Endothelial cell of umbilical vein (primary cell): ENCODE measurements at regions not wholly inside any gene's neighbourhood (a gene's known extent, or its start where the extent isn't known, plus 50 kb on each side); places are given as distances from the start of the nearest gene placed in this dataset.

Experiments used
- BruUV-seq: library from RNA; stranded (reverse); fragments of 400-500 nt; replicated peaks from 2 replicates; lab custom pipeline; 2021; lab: Mats Ljungman, UMichigan
- CTCF ChIA-PET: fragments of 300-600, 350-600 bp; sonication (Branson Sonifier 250); formaldehyde crosslinking; loops from one replicate; lab custom pipeline; 2021; ENCODE audit warnings: antibody characterized with exemption, inconsistent platforms; lab: Charles Lee
- POLR2A ChIA-PET: fragments of 300-600, 350-600 bp; sonication (Branson Sonifier 250); formaldehyde crosslinking; loops from one replicate; lab custom pipeline; 2021; ENCODE audit warnings: antibody characterized with exemption, inconsistent platforms; lab: Charles Lee
- DNase-seq: peaks from one replicate; pipeline ENCODE4 v3.0.0-alpha.2; 2011; ENCODE audit warnings: low read depth, low spot score
- FAIRE-seq: peaks from 2 replicates; lab custom pipeline; 2011; peaks lifted over from hg19 to GRCh38; lab: Jason Lieb, UNC
- H2AFZ ChIP-seq: 2 replicates; pipeline ENCODE4 v1.6.0; 2012; ENCODE audit warnings: low read depth, low read length, control low read depth, inconsistent platforms
- H3K27ac ChIP-seq: 2 replicates; pipeline ENCODE4 v1.5.1; 2011; ENCODE audit warnings: low read depth, mild to moderate bottlenecking, control low read depth, low read length, moderate library complexity; ENCODE audit not compliant: insufficient read depth
- H3K27me3 ChIP-seq, 2 experiments: 2 replicates each; pipeline versions ENCODE4 v1.6.0 to v1.6.1; 2011; ENCODE audit warnings: low read length in 2 of 2, mixed read lengths in 1 of 2; ENCODE audit not compliant: control insufficient read depth in 2 of 2, insufficient read depth in 2 of 2
- H3K36me3 ChIP-seq, 2 experiments: 2 replicates in 1 of 2; 3 replicates in 1 of 2; pipeline ENCODE4 v1.5.1; 2011; ENCODE audit warnings: low read length in 2 of 2, mild to moderate bottlenecking in 1 of 2, moderate library complexity in 1 of 2; ENCODE audit not compliant: control insufficient read depth in 2 of 2, insufficient read depth in 2 of 2; ENCODE audit errors: extremely low read depth in 1 of 2
- H3K4me1 ChIP-seq: 3 replicates; pipeline ENCODE4 v1.5.1; 2011; ENCODE audit warnings: mild to moderate bottlenecking, low read length; ENCODE audit not compliant: control insufficient read depth, insufficient read depth; ENCODE audit errors: extremely low read depth
- H3K4me2 ChIP-seq: 2 replicates; pipeline ENCODE4 v1.6.1; 2011; ENCODE audit warnings: low read length, control low read depth, mixed read lengths; ENCODE audit not compliant: insufficient read depth
- H3K4me3 ChIP-seq, 3 experiments: fragments of 200-600 bp in 1 of 3; sonication (generic), shearing (Covaris generic) in 1 of 3; replicated peaks in 1 of 3; 2 replicates each; pipeline ENCODE4 v1.5.1; 2011 to 2016; ENCODE audit warnings: control low read depth in 3 of 3, low read length in 3 of 3, mild to moderate bottlenecking in 2 of 3, inconsistent platforms in 1 of 3, low read depth in 1 of 3, moderate library complexity in 1 of 3; ENCODE audit not compliant: insufficient read depth in 1 of 3
- H3K79me2 ChIP-seq: 2 replicates; pipeline ENCODE4 v1.6.0; 2012; ENCODE audit warnings: low read length, inconsistent platforms; ENCODE audit not compliant: control insufficient read depth, insufficient read depth
- H3K9ac ChIP-seq: replicated peaks from 2 replicates; pipeline ENCODE3; 2011; ENCODE audit warnings: low read length, control low read depth; ENCODE audit not compliant: insufficient read depth; ENCODE audit errors: extremely low read depth
- H3K9me1 ChIP-seq: replicated peaks from 3 replicates; pipeline ENCODE4 v1.6.0; 2011; ENCODE audit warnings: mild to moderate bottlenecking, low read length; ENCODE audit not compliant: control insufficient read depth, insufficient read depth; ENCODE audit errors: extremely low read depth
- H3K9me3 ChIP-seq: replicated peaks from 2 replicates; pipeline ENCODE4 v1.5.1; 2012; ENCODE audit warnings: low read length, inconsistent platforms; ENCODE audit not compliant: control insufficient read depth, insufficient read depth
- H4K20me1 ChIP-seq: replicated peaks from 2 replicates; pipeline ENCODE3; 2011; ENCODE audit warnings: mild to moderate bottlenecking, low read length; ENCODE audit not compliant: control insufficient read depth, insufficient read depth; ENCODE audit errors: extremely low read depth
- EZH2 ChIP-seq: IDR thresholded peaks from 2 replicates; pipeline ENCODE4 v1.6.1; 2012; ENCODE audit warnings: borderline replicate concordance, low read depth, mild to moderate bottlenecking, moderate library complexity, low read length, inconsistent platforms; ENCODE audit not compliant: severe bottlenecking
- FOS ChIP-seq: IDR thresholded peaks from 2 replicates; pipeline ENCODE4 v1.6.1; 2011; ENCODE audit warnings: mild to moderate bottlenecking, low read length, moderate library complexity, borderline replicate concordance; ENCODE audit not compliant: insufficient read depth
- GATA2 ChIP-seq: IDR thresholded peaks from 2 replicates; pipeline ENCODE4 v1.7.0; 2011; ENCODE audit warnings: low read depth, mild to moderate bottlenecking, moderate library complexity, mixed read lengths, low read length; ENCODE audit not compliant: insufficient read length, insufficient read depth
- JUN ChIP-seq: IDR thresholded peaks from 2 replicates; pipeline ENCODE4 v1.6.1; 2011; ENCODE audit warnings: borderline replicate concordance, low read depth; ENCODE audit not compliant: insufficient read length, insufficient read depth
- MAX ChIP-seq: IDR thresholded peaks from 2 replicates; pipeline ENCODE4 v1.6.1; 2011; ENCODE audit not compliant: insufficient read depth, insufficient read length
- MYC ChIP-seq: IDR thresholded peaks from one replicate; pipeline ENCODE4 v1.6.1; 2011; ENCODE audit warnings: mild to moderate bottlenecking, low read depth, low read length
- POLR2A ChIP-seq: IDR thresholded peaks from 2 replicates; pipeline ENCODE4 v1.6.1; 2012; ENCODE audit warnings: low read depth, mild to moderate bottlenecking, control low read depth, low read length
- POLR2AphosphoS5 ChIP-seq: IDR thresholded peaks from 2 replicates; pipeline ENCODE4 v1.6.1; 2012; ENCODE audit warnings: low read depth, mild to moderate bottlenecking, control low read depth, low read length, moderate library complexity; ENCODE audit not compliant: insufficient read depth
- dilution Hi-C: fragments of 300-500 bp; cut with MboI; formaldehyde crosslinking; loops from one replicate; pipeline ENCODE4 v1.15.0; 2019; ENCODE audit warnings: low sequenced_read_pairs; ENCODE audit not compliant: extremely low pct_ligation_motif_present
- intact Hi-C: fragments of 100-400 bp; cut with micrococcal nuclease; formaldehyde crosslinking; loops from one replicate; pipeline ENCODE4 v1.10.0; 2022
- TF ChIP-seq, protein P1 (sequence below), 2 donors: IDR thresholded peaks; 1 replicate in 1 of 2; 2 replicates in 1 of 2; pipeline ENCODE4 v1.5.1; 2011; ENCODE audit warnings: low read length in 2 of 2, mild to moderate bottlenecking in 2 of 2, moderate library complexity in 2 of 2, control low read depth in 1 of 2, inconsistent platforms in 1 of 2, low read depth in 1 of 2; ENCODE audit not compliant: insufficient read depth in 1 of 2; ENCODE audit errors: extremely low read depth in 1 of 2

DNA sequence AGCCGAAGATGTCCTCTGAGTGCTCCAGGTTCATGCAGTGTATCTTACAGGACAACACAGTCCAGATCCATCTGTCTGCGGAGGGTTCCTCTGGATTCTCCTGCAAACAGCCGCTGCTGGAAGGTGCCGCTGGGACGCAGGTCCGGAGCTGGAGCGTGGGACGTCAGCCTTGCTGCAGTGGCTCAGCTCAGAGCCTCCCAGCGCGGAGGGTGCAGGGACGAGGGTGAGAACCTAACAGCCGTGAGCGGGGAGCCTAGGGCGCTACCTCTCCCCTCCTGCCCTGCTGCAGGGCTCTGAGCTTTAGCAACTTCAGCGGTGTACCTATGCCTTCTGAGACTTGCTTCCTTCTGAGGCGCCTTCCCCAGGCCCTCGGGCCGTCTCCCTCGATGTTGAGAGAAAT lies 137.6 kb upstream of the TMEM72 start:
- H3K4me2 ChIP-seq, result no peak overlapping the region
- H3K9me3 ChIP-seq, result no peaks in the 10 kb centered on the region
- intact Hi-C loops, result no loop called here
- no peaks in the 10 kb centered on the region for H3K9me1 ChIP-seq
- FAIRE-seq, result no peak
- dilution Hi-C loops, result no loop called here
- CTCF ChIA-PET, result no interaction called here
- POLR2A ChIA-PET, result no interaction called here
- no peak overlapping the region for H3K27ac ChIP-seq
- no peaks in the 10 kb centered on the region for H3K79me2 ChIP-seq
- H3K36me3 ChIP-seq, result no peaks in the 10 kb centered on the region
- no peak overlapping the region for H3K9ac ChIP-seq
- no TSS peak for BruUV-seq
- H2AFZ ChIP-seq, result no peak overlapping the region
- TF ChIP-seq POLR2AphosphoS5 (no peak), FOS (no peak), GATA2 (no peak), MAX (no peak), JUN (no peak), MYC (no peak), POLR2A (no peak), EZH2 (no peak)
- TF ChIP-seq, protein P1, sequence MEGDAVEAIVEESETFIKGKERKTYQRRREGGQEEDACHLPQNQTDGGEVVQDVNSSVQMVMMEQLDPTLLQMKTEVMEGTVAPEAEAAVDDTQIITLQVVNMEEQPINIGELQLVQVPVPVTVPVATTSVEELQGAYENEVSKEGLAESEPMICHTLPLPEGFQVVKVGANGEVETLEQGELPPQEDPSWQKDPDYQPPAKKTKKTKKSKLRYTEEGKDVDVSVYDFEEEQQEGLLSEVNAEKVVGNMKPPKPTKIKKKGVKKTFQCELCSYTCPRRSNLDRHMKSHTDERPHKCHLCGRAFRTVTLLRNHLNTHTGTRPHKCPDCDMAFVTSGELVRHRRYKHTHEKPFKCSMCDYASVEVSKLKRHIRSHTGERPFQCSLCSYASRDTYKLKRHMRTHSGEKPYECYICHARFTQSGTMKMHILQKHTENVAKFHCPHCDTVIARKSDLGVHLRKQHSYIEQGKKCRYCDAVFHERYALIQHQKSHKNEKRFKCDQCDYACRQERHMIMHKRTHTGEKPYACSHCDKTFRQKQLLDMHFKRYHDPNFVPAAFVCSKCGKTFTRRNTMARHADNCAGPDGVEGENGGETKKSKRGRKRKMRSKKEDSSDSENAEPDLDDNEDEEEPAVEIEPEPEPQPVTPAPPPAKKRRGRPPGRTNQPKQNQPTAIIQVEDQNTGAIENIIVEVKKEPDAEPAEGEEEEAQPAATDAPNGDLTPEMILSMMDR (IDR thresholded peaks at IDR 0.05; ENCODE audit: extremely low read depth in 1 of 2, insufficient read depth in 1 of 2, low read depth in 1 of 2, low read length in 2 of 2), result no peak
- peaks cover 0 to 2% of the 10 kb centered on the region in 2 experiments for H3K27me3 ChIP-seq
- H4K20me1 ChIP-seq, result no peaks in the 10 kb centered on the region
- no peak for DNase-seq
- no peak overlapping the region for H3K4me3 ChIP-seq
- H3K4me1 ChIP-seq, result no peaks in the 10 kb centered on the region
